ENCODE measurements at regions not wholly inside any gene's neighbourhood (a gene's known extent, or its start where the extent isn't known, plus 50 kb on each side); places are given as distances from the start of the nearest gene placed in this dataset.

DNA sequence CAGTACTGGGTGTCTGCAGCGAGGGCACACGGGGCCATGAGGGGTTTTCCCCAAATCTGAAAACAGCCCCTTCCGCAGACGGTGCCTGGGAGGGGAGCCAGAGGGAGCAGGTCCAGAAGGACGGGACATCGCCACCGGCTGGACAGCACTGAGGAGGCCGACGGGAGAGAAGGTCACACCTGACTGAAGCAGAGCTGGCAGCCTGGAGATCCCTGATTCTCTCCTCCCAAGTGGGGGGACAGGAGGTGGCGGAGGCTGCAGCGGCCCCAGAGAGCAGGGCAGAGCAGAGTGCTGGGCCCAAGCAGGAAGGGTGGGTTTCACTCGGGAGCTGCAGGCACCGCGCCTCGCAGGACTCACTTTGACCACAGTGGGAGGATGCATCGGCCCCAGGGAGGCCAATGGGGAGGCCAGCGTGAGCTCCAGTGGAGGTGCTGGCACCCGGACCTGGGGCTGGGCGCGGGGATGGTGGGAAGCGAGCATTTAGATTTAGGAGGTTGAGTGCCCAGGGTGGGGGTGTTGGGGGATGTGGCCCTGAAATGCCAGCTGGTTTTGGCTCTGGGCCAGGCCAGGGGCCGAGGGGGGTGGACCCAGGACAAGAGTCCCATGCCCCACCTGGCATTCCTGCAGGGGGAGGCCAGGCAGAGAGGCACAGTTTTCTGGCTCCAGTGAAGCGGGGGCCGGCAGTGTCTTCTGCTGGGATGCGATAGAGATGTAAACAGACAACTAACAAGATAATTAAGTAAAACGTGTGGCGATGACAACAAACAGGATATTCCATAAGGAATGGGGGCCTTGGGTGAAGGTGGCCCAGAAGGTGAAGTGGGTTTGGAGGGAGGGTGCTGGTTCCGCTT lies 92.3 kb upstream of the FGF3 start:
- H3K27ac ChIP-seq (ENCODE audit: low read length in 2 of 2), result no peak overlapping the region
- ATAC-seq (ENCODE audit: low read depth) (no peak), DNase-seq (no peak)
- no peaks in the 10 kb centered on the region for H3K36me3 ChIP-seq (replicated peaks in 1 of 2; ENCODE audit: control extremely low read depth in 1 of 2, control insufficient read depth in 1 of 2, extremely low read depth in 1 of 2, insufficient read depth in 2 of 2, low read length in 1 of 2)
- no peak overlapping the region for H2AFZ ChIP-seq (ENCODE audit: insufficient read depth, low read depth, low read length, poor library complexity, severe bottlenecking)
- H3K4me2 ChIP-seq (replicated peaks; ENCODE audit: low read depth, low read length, poor library complexity, severe bottlenecking), result no peak overlapping the region
- peaks cover 0 to 34% (median 2%) of the 10 kb centered on the region in 4 experiments for H3K27me3 ChIP-seq (replicated peaks in 1 of 4; ENCODE audit: control extremely low read depth in 1 of 4, control insufficient read depth in 3 of 4, insufficient read depth in 4 of 4, low read length in 3 of 4)
- no peak overlapping the region for H3K4me3 Mint-ChIP-seq
- H3K9ac ChIP-seq (ENCODE audit: low read length), result no peak overlapping the region
- no peak overlapping the region for H3K4me3 ChIP-seq (ENCODE audit: control extremely low read depth in 1 of 5, extremely low read depth in 1 of 5, insufficient read depth in 1 of 5, low read depth in 2 of 5, low read length in 4 of 5)
- intact Hi-C loops (cut with micrococcal nuclease), result loop anchor here (2.0 kb wide), 1 partner anchor 285 kb away; no protein-coding TSS in a partner anchor
- no peaks in the 10 kb centered on the region for H3K9me3 Mint-ChIP-seq (ENCODE audit: insufficient read depth)
- ChIA-PET POLR2A (no interaction called here), CTCF (interaction anchor here (1.0 to 1.1 kb wide), 2 partner anchors 63 to 287 kb away, joined by 3 read pairs; no protein-coding TSS in a partner anchor)
- H3K79me2 ChIP-seq (ENCODE audit: control insufficient read depth, insufficient read depth, low read length), result no peaks in the 10 kb centered on the region
- H3K9me3 ChIP-seq (ENCODE audit: control extremely low read depth in 1 of 3, control insufficient read depth in 2 of 3, insufficient read depth in 1 of 3, low read length in 2 of 3), result peaks cover 0 to 17% (median 0%) of the 10 kb centered on the region in 3 donors
- no peaks in the 10 kb centered on the region for H4K20me1 ChIP-seq (ENCODE audit: control insufficient read depth, insufficient read depth, low read length, poor library complexity, severe bottlenecking)
- H3K4me1 ChIP-seq (ENCODE audit: control insufficient read depth in 2 of 2, insufficient read depth in 2 of 2, low read length in 2 of 2), result no peaks in the 10 kb centered on the region
- 78% methylated on average over 25 of the region's 28 CpGs for WGBS (ENCODE audit: insufficient coverage)
- peaks cover 35% of the 10 kb centered on the region for H3K27me3 Mint-ChIP-seq
- H3K27ac Mint-ChIP-seq, result no peak overlapping the region
- H3K4me1 Mint-ChIP-seq, result no peaks in the 10 kb centered on the region
- TF ChIP-seq CTCF (IDR thresholded peaks at IDR 0.05), result no peak
- TF ChIP-seq EZH2 (IDR thresholded peaks at IDR 0.05; ENCODE audit: borderline replicate concordance, insufficient read depth, low read depth, low read length, poor library complexity, severe bottlenecking), result no peak
